ENCODE measurements at regions not wholly inside any gene's neighbourhood (a gene's known extent, or its start where the extent isn't known, plus 50 kb on each side); places are given as distances from the start of the nearest gene placed in this dataset.
A peak's percentile ranks its signal among the peaks of the same experiment; 100 is the strongest.
"Not testable (repeated sequence)": the region's sequence is repeated elsewhere in the genome, so short reads cannot be mapped to it uniquely, and the experiment has no call there.

DNA sequence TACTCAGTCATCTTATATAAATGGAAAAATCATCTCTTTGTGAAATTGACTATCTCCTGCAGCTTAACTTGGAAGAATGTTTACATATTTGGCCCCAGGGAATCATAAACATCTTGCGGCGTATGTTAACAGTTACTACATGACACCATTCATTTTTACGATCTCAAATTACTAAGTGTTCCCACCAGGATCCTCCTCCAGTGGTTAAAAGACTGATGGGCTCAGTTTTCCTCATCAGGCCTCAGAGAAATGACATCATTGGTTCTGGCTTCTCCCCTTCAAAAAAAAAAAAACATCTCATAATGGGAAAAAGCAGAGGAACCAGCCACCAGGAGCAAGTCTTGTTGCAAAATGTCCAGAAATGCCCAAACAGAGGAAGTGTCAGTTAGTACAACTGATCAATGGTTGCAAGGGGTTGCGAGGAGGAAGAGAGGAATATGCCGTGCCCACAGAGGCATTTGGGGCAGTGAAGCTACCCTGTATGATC is 70.5 kb upstream of the LIPC start:
- peak; percentile 14 for DNase-seq

GRCh38 chr15:58362262-58362922 is 69.4 kb upstream of the LIPC start:
- no peak for DNase-seq

GRCh38 chr15:58363118-58363517 is 68.7 kb upstream of the LIPC start:
- not testable (repeated sequence) for DNase-seq

- DNase-seq = not testable (repeated sequence)
Measured at GRCh38 chr15:58363673-58364072, 68.1 kb upstream of the LIPC start.

DNA sequence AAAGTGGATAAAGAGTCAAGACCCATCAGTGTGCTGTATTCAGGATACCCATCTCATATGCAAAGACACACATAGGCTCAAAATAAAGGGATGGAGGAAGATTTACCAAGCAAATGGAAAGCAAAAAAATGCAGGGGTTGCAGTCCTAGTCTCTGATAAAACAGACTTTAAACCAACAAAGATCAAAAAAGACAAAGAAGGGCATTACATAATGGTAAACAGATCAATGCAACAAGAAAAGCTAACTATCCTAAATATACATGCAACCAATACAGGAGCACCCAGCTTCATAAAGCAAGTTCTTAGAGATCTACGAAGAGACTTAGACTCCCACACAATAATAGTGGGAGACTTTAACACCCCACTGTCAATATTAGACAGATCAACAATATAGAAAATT is 66.7 kb upstream of the LIPC start:
- DNase-seq = not testable (repeated sequence)

- no peak for DNase-seq
Measured at GRCh38 chr15:58369261-58369701, 62.5 kb upstream of the LIPC start.

DNA sequence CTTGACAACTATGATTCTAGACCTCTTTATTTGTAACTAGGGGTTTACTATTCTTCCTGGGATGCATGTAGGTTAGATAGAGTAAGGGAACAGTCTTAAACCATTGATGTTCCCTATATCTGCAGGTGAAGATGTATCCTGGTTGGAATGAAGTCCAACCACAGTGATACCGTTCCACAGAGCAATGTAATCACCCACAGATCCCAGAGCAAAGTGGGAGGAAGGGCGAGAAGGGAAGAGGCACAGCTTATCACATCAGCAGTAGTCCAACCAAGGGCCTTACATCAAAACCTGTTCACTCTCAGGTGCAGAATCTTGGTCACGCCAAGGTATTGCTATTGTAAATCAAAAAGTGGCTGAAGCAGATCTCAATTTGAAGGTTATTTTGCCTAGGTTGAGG is 61.8 kb upstream of the LIPC start:
- DNase-seq = no peak

DNA sequence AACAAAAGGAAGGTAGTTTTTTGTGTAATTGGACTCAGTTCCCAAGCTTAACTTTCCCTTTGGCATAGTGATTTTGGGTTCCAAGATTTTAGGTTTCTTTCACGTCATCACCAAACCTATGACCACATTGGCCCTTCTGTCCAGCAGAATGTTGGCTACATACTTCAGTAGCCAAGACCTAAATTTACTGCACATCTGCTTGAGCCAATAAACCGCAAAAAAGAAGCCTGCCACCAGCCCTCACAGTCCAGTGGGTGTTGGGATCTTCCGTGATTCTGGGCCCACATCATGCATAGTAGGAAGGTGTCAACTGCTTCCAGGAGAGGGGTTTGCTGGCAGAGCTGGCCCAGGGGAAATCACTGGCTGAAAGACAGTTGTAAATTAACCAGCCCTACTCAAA is 57.6 kb upstream of the LIPC start:
- no peak for DNase-seq

- DNase-seq = no peak
Measured at GRCh38 chr15:58377193-58377592, 54.6 kb upstream of the LIPC start.

DNA sequence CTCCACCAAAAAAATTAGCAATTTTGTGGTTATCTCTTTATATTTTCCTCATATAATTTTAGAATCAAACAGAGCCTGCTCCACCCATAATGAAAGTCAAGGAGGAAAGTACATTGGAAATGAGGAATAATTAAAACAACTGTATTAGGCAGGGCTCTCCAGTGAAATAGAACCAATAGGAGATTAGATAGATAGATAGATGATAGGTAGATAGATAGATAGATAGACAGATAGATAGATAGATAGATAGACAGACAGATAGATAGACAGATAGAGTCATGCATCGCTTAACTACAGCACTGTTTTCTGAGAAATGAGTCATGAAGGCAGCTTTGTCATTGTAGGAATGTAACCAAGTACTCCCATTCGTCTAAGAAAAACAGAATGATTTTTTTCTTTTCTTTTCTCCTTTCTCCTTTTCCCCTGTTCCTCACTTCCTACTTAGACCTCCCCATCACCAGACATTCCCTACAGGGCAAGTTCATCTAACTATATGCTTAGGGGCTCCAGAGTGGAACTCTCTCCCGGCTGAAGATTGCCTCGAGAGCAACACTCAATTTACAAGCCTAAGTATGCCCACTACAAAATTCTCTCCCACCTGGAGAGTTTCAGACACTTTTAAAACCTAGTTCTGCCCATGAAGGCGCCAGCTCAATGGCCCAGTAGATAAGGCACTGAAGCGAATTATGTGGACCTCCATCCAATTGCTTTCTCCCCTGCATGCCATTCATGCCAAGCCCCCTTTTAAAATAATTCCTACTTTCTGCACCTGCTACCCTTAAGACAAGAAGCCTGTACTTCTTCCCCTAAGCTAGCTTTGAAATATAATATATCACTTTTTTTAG is 53.3 kb upstream of the LIPC start:
- peak; percentile 76 for DNase-seq

- not testable (repeated sequence) for DNase-seq
Measured at GRCh38 chr15:58379454-58379853, 52.3 kb upstream of the LIPC start.

GRCh38 chr15:58380280-58380945 is 51.4 kb upstream of the LIPC start:
- DNase-seq = no peak

DNA sequence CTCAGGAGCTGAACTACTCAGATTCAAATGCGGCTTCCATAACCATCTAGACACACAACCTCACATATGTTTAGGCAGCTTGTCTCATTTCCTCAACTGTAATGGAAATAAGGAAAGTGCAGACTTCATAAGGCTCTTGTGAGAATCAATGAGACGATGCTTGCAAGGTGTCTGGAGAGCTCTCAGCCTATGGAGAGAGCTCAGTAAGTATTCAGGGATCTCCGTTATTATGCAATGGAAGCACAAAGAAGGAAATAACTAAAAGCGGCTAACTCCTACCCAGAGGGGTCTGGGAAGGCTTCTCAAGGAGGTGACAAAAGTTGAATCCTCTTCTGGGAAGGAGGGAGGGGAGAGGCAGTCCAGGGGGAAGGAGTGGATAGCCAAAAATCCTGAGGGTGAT is 50.1 kb upstream of the LIPC start:
- peak; percentile 13 for DNase-seq
